Ovary (tissue), 3 donors: ENCODE measurements at regions not wholly inside any gene's neighbourhood (a gene's known extent, or its start where the extent isn't known, plus 50 kb on each side); places are given as distances from the start of the nearest gene placed in this dataset.

Experiments used
- EP300 ChIP-seq: sonication (generic); formaldehyde crosslinking; IDR thresholded peaks from one replicate; pipeline ENCODE4 v1.6.1; 2017; ENCODE audit warnings: antibody characterized with exemption
- POLR2A ChIP-seq: fragments of 450-650 bp; IDR thresholded peaks from one replicate; pipeline ENCODE4 v1.6.1; 2017; ENCODE audit warnings: antibody characterized with exemption, mild to moderate bottlenecking, moderate library complexity
- TF ChIP-seq, protein P1 (sequence below), 3 donors: fragments of 450-650 bp in 2 of 3; fragments of 200-600 bp in 1 of 3; IDR thresholded peaks; one replicate each; pipeline versions ENCODE4 v1.5.1 to v1.8.0; 2016 to 2022; ENCODE audit warnings: antibody characterized with exemption in 3 of 3, mild to moderate bottlenecking in 1 of 3
- donor health status: DM: no; HTN: no; CAD: no.

- TF ChIP-seq, protein P1, sequence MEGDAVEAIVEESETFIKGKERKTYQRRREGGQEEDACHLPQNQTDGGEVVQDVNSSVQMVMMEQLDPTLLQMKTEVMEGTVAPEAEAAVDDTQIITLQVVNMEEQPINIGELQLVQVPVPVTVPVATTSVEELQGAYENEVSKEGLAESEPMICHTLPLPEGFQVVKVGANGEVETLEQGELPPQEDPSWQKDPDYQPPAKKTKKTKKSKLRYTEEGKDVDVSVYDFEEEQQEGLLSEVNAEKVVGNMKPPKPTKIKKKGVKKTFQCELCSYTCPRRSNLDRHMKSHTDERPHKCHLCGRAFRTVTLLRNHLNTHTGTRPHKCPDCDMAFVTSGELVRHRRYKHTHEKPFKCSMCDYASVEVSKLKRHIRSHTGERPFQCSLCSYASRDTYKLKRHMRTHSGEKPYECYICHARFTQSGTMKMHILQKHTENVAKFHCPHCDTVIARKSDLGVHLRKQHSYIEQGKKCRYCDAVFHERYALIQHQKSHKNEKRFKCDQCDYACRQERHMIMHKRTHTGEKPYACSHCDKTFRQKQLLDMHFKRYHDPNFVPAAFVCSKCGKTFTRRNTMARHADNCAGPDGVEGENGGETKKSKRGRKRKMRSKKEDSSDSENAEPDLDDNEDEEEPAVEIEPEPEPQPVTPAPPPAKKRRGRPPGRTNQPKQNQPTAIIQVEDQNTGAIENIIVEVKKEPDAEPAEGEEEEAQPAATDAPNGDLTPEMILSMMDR (IDR thresholded peaks at IDR 0.05), result no peak
- no peak for TF ChIP-seq POLR2A
- TF ChIP-seq EP300, result no peak
Measured at GRCh38 chr3:72065236-72065635, 280.3 kb upstream of the PROK2 start.
